ENCODE measurements at regions not wholly inside any gene's neighbourhood (a gene's known extent, or its start where the extent isn't known, plus 50 kb on each side); places are given as distances from the start of the nearest gene placed in this dataset.

DNA sequence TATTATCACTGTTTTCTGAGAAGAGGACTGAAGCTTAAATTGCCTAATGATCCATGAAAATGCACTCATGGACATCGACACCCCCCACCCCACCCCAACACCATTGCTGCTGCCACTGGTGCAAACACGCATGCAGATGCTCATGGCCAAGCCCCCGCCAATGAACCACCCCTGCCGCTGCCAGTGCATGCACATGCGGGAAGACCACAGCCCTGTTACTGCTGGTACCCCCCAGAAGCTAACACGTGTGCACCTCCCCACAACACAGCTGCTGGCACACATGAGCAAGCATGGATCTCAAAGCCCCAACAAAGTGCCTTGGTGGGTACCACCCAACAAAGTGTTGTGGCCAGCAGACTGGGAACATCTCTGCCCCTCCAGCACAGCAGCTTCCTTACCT is 594.1 kb upstream of the FAT1 start:
- Histone ChIP-seq H3K4me3 (ENCODE audit: insufficient read depth, low read length, poor library complexity, severe bottlenecking) (no peak overlapping the region), H3K4me2 (ENCODE audit: low read depth, low read length, poor library complexity, severe bottlenecking) (no peak overlapping the region), H3K9me3 (ENCODE audit: insufficient read depth, low read length) (no peaks in the 10 kb centered on the region), H4K20me1 (ENCODE audit: low read depth, low read length) (no peaks in the 10 kb centered on the region), H3K9me2 (replicated peaks; ENCODE audit: insufficient read depth, low read length) (no peaks in the 10 kb centered on the region), H3K79me2 (ENCODE audit: insufficient read depth, low read length) (no peaks in the 10 kb centered on the region), H3K9ac (ENCODE audit: low read length) (no peak overlapping the region), H3K27ac (ENCODE audit: low read depth, low read length) (no peak overlapping the region), H3K27me3 (ENCODE audit: low read length) (no peaks in the 10 kb centered on the region), H3F3A (ENCODE audit: insufficient read depth) (no peaks in the 10 kb centered on the region), H3K36me3 (ENCODE audit: low read length) (no peaks in the 10 kb centered on the region), H2AFZ (ENCODE audit: low read depth, low read length, severe bottlenecking) (no peak overlapping the region)
- TF ChIP-seq, protein P1, sequence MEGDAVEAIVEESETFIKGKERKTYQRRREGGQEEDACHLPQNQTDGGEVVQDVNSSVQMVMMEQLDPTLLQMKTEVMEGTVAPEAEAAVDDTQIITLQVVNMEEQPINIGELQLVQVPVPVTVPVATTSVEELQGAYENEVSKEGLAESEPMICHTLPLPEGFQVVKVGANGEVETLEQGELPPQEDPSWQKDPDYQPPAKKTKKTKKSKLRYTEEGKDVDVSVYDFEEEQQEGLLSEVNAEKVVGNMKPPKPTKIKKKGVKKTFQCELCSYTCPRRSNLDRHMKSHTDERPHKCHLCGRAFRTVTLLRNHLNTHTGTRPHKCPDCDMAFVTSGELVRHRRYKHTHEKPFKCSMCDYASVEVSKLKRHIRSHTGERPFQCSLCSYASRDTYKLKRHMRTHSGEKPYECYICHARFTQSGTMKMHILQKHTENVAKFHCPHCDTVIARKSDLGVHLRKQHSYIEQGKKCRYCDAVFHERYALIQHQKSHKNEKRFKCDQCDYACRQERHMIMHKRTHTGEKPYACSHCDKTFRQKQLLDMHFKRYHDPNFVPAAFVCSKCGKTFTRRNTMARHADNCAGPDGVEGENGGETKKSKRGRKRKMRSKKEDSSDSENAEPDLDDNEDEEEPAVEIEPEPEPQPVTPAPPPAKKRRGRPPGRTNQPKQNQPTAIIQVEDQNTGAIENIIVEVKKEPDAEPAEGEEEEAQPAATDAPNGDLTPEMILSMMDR (IDR thresholded peaks at IDR 0.05; ENCODE audit: insufficient read depth, low read length, poor library complexity, severe bottlenecking) = no peak
- no peak for TF ChIP-seq EZH2phosphoT487 (conservative IDR thresholded peaks at IDR 0.05; ENCODE audit: low read length)

- no peak overlapping the region for H3K27ac ChIP-seq (ENCODE audit: low read depth, low read length)
- TF ChIP-seq, protein P1 (IDR thresholded peaks at IDR 0.05; ENCODE audit: insufficient read depth, low read length, poor library complexity, severe bottlenecking) = no peak
- no peak for TF ChIP-seq EZH2phosphoT487 (conservative IDR thresholded peaks at IDR 0.05; ENCODE audit: low read length)
- no peak overlapping the region for H2AFZ ChIP-seq (ENCODE audit: low read depth, low read length, severe bottlenecking)
- no peak overlapping the region for H3K4me2 ChIP-seq (ENCODE audit: low read depth, low read length, poor library complexity, severe bottlenecking)
- H3K9ac ChIP-seq (ENCODE audit: low read length) = no peak overlapping the region
- H3K36me3 ChIP-seq (ENCODE audit: low read length) = no peaks in the 10 kb centered on the region
- no peaks in the 10 kb centered on the region for H3K9me2 ChIP-seq (replicated peaks; ENCODE audit: insufficient read depth, low read length)
- H4K20me1 ChIP-seq (ENCODE audit: low read depth, low read length) = no peaks in the 10 kb centered on the region
- no peaks in the 10 kb centered on the region for H3K79me2 ChIP-seq (ENCODE audit: insufficient read depth, low read length)
- no peaks in the 10 kb centered on the region for H3K9me3 ChIP-seq (ENCODE audit: insufficient read depth, low read length)
- no peaks in the 10 kb centered on the region for H3F3A ChIP-seq (ENCODE audit: insufficient read depth)
- no peaks in the 10 kb centered on the region for H3K27me3 ChIP-seq (ENCODE audit: low read length)
- no peak overlapping the region for H3K4me3 ChIP-seq (ENCODE audit: insufficient read depth, low read length, poor library complexity, severe bottlenecking)
Observed at GRCh38 chr4:187321711-187322110, 598.1 kb upstream of the FAT1 start.

GRCh38 chr4:187332141-187332540 is 608.5 kb upstream of the FAT1 start:
- Histone ChIP-seq H3K4me3 (ENCODE audit: insufficient read depth, low read length, poor library complexity, severe bottlenecking) (no peak overlapping the region), H3K79me2 (ENCODE audit: insufficient read depth, low read length) (no peaks in the 10 kb centered on the region), H3F3A (ENCODE audit: insufficient read depth) (no peaks in the 10 kb centered on the region), H2AFZ (ENCODE audit: low read depth, low read length, severe bottlenecking) (no peak overlapping the region), H4K20me1 (ENCODE audit: low read depth, low read length) (no peaks in the 10 kb centered on the region), H3K9me2 (replicated peaks; ENCODE audit: insufficient read depth, low read length) (no peaks in the 10 kb centered on the region), H3K27me3 (ENCODE audit: low read length) (no peaks in the 10 kb centered on the region), H3K4me2 (ENCODE audit: low read depth, low read length, poor library complexity, severe bottlenecking) (no peak overlapping the region), H3K9ac (ENCODE audit: low read length) (no peak overlapping the region), H3K9me3 (ENCODE audit: insufficient read depth, low read length) (no peaks in the 10 kb centered on the region), H3K27ac (ENCODE audit: low read depth, low read length) (no peak overlapping the region), H3K36me3 (ENCODE audit: low read length) (no peaks in the 10 kb centered on the region)
- TF ChIP-seq, protein P1 (IDR thresholded peaks at IDR 0.05; ENCODE audit: insufficient read depth, low read length, poor library complexity, severe bottlenecking) = no peak
- no peak for TF ChIP-seq EZH2phosphoT487 (conservative IDR thresholded peaks at IDR 0.05; ENCODE audit: low read length)

Data from SU-DHL-6 (cell line).